ENCODE measurements at regions not wholly inside any gene's neighbourhood (a gene's known extent, or its start where the extent isn't known, plus 50 kb on each side); places are given as distances from the start of the nearest gene placed in this dataset.

GRCh38 chr3:90040554-90040953 is 933.1 kb downstream of the EPHA3 start:
- Histone ChIP-seq H3K79me2 (ENCODE audit: control insufficient read depth in 1 of 2, insufficient read depth in 2 of 2, low read length in 2 of 2) (no peaks in the 10 kb centered on the region), H3K4me1 (replicated peaks in 1 of 4; ENCODE audit: control insufficient read depth in 3 of 4, insufficient read depth in 4 of 4, low read length in 3 of 4) (peaks cover 0 to 6% (median 3%) of the 10 kb centered on the region in 4 experiments; a peak in 5 of 7 replicates), H2AFZ (ENCODE audit: low read length) (no peak overlapping the region), H3K9me3 (ENCODE audit: insufficient read depth in 2 of 2, low read depth in 1 of 2, low read length in 1 of 2) (peaks cover 0 to 3% of the 10 kb centered on the region in 2 experiments; a peak in 1 of 4 replicates), H3K9ac (replicated peaks in 1 of 4; ENCODE audit: extremely low read depth in 1 of 4, low read depth in 3 of 4, low read length in 3 of 4) (no peak overlapping the region), H3K79me1 (ENCODE audit: low read depth, low read length) (no peaks in the 10 kb centered on the region), H3K14ac (ENCODE audit: insufficient read length) (no peak overlapping the region), H2AK5ac (ENCODE audit: low read depth, low read length) (no peak overlapping the region), H3K23me2 (ENCODE audit: low read depth, low read length) (no peaks in the 10 kb centered on the region; the same call in 1 of the 2 replicates), H2BK15ac (ENCODE audit: low read length) (no peak overlapping the region), H2BK120ac (replicated peaks; ENCODE audit: low read depth, low read length) (no peak overlapping the region), H3K23ac (ENCODE audit: insufficient read length) (no peak overlapping the region), H3K18ac (ENCODE audit: extremely low read depth, low read length) (no peak overlapping the region), H4K5ac (ENCODE audit: insufficient read length, low read depth, low read length) (no peak overlapping the region), H3K27me3 (replicated peaks in 1 of 4; ENCODE audit: control insufficient read depth in 3 of 4, extremely low read depth in 1 of 4, insufficient read depth in 3 of 4, low read length in 3 of 4) (no peaks in the 10 kb centered on the region), H3K4me3 (ENCODE audit: extremely low read depth in 1 of 4, insufficient read depth in 2 of 4, low read depth in 3 of 4, low read length in 4 of 4) (no peak overlapping the region), H3K36me3 (ENCODE audit: control insufficient read depth in 2 of 4, insufficient read depth in 4 of 4, low read length in 3 of 4) (no peaks in the 10 kb centered on the region), H4K20me1 (replicated peaks in 1 of 2; ENCODE audit: control insufficient read depth in 1 of 2, insufficient read depth in 2 of 2, low read length in 2 of 2) (no peaks in the 10 kb centered on the region), H3K27ac (ENCODE audit: low read depth, low read length) (no peak overlapping the region), H3K4me2 (ENCODE audit: insufficient read depth in 1 of 2, low read depth in 2 of 2, low read length in 2 of 2) (no peak overlapping the region), H4K8ac (ENCODE audit: extremely low read depth, insufficient read depth, low read length) (no peak overlapping the region), H2BK20ac (ENCODE audit: low read length) (no peak overlapping the region), H3K4ac (replicated peaks; ENCODE audit: insufficient read length, low read depth, low read length) (no peak overlapping the region), H3K56ac (replicated peaks; ENCODE audit: insufficient read length, low read depth, low read length) (no peak overlapping the region), H2BK12ac (ENCODE audit: low read depth, low read length) (no peak overlapping the region), H4K91ac (replicated peaks; ENCODE audit: insufficient read length, low read length) (no peak overlapping the region), H2BK5ac (ENCODE audit: low read depth, low read length) (no peak overlapping the region)
- TF ChIP-seq SIN3A (conservative IDR thresholded peaks at IDR 0.05 in 1 of 2, IDR thresholded peaks at IDR 0.05 in 1 of 2; ENCODE audit: low read depth in 1 of 2, low read length in 2 of 2) (no peak), MAFK (IDR thresholded peaks at IDR 0.05; ENCODE audit: low read depth, low read length) (no peak), TBP (IDR thresholded peaks at IDR 0.05; ENCODE audit: low read depth, low read length) (no peak), CHD2 (IDR thresholded peaks at IDR 0.05; ENCODE audit: low read length) (no peak), PHF8 (conservative IDR thresholded peaks at IDR 0.05; ENCODE audit: low read depth, low read length) (no peak), KDM1A (IDR thresholded peaks at IDR 0.05; ENCODE audit: borderline replicate concordance, low read length) (no peak), SIRT6 (IDR thresholded peaks at IDR 0.05; ENCODE audit: low read length) (no peak), SRF (IDR thresholded peaks at IDR 0.05; ENCODE audit: low read depth, low read length) (no peak)
- no peak for FAIRE-seq
- 96% methylated on average over 3 of the region's 3 CpGs; no CpG with 5 or more reads in 1 of the 2 experiments for WGBS, 2 experiments (ENCODE audit: extremely low coverage in 1 of 2, insufficient coverage in 1 of 2, insufficient read length in 1 of 2, insufficient replicate concordance in 2 of 2, low coverage in 1 of 2, low lambda C conversion rate in 2 of 2, missing lambda C conversion rate in 1 of 2)
- ChIA-PET POLR2A (ENCODE audit: partially characterized antibody) (no interaction called here), CTCF (ENCODE audit: partially characterized antibody) (no interaction called here)
- DNase-seq (ENCODE audit: low read depth in 1 of 2, low spot score in 2 of 2): no peak

All from H1 (cell line).